Right lobe of liver (tissue), 4 donors: ENCODE measurements at regions not wholly inside any gene's neighbourhood (a gene's known extent, or its start where the extent isn't known, plus 50 kb on each side); places are given as distances from the start of the nearest gene placed in this dataset.

Source experiments
- CTCF ChIP-seq, 4 donors: fragments of 200-600 bp in 3 of 4; fragments of 450-650 bp in 1 of 4; IDR thresholded peaks; one replicate each; pipeline versions ENCODE4 v1.5.1 to v1.8.0; 2016 to 2022; ENCODE audit warnings: antibody characterized with exemption in 4 of 4, mild to moderate bottlenecking in 2 of 4
- POLR2A ChIP-seq: fragments of 450-650 bp; IDR thresholded peaks from one replicate; pipeline ENCODE4 v1.6.1; 2017; ENCODE audit warnings: antibody characterized with exemption, mild to moderate bottlenecking
- donor health status: DM: no; HTN: no; CAD: no.
- donor health status: DM: no; HTN: no; CAD: no.
- donor health status: DM: no; HTN: yes; CAD: no.

- TF ChIP-seq CTCF (IDR thresholded peaks at IDR 0.05), result no peak
- no peak for TF ChIP-seq POLR2A
Measured at GRCh38 chr2:7867867-7868266, 814.0 kb upstream of the ID2 start.
